Activated T-helper 1 cell treated with anti-CD3 and anti-CD28 coated beads, Interleukin-12 subunit alpha, Interleukin-12 subunit beta, Interleukin-2, Interleukin-4 antibody, amounts not matched to agents 30 ng/mL and 10 ng/mL and 1 ng/mL, durations not matched to agents 14 hours and 24 hours and 36 hours (primary cell): ENCODE measurements at regions not wholly inside any gene's neighbourhood (a gene's known extent, or its start where the extent isn't known, plus 50 kb on each side); places are given as distances from the start of the nearest gene placed in this dataset.

Experiments
- DNase-seq: peaks from one replicate; pipeline ENCODE4 v3.0.0; 2021; ENCODE audit warnings: low spot score
- H3K27ac Mint-ChIP-seq: one replicate; pipeline ENCODE4 v1.8.0; 2021; ENCODE audit warnings: mild to moderate bottlenecking, mixed read lengths
- H3K27me3 Mint-ChIP-seq: one replicate; pipeline ENCODE4 v1.8.0; 2022; ENCODE audit warnings: mild to moderate bottlenecking, moderate library complexity, mixed read lengths; ENCODE audit not compliant: insufficient read depth
- H3K36me3 Mint-ChIP-seq: one replicate; pipeline ENCODE4 v1.8.0; 2021; ENCODE audit warnings: low read depth, mixed read lengths
- H3K4me1 Mint-ChIP-seq: one replicate; pipeline ENCODE4 v1.8.0; 2021; ENCODE audit warnings: low read depth, mixed read lengths
- H3K4me3 Mint-ChIP-seq: one replicate; pipeline ENCODE4 v1.8.0; 2021; ENCODE audit warnings: mild to moderate bottlenecking, moderate library complexity, mixed read lengths
- H3K9me3 Mint-ChIP-seq: one replicate; pipeline ENCODE4 v1.8.0; 2021; ENCODE audit warnings: mixed read lengths
- intact Hi-C: fragments of 100-400 bp; cut with micrococcal nuclease; formaldehyde crosslinking; loops from one replicate; pipeline ENCODE4 v1.15.1; 2024

DNA sequence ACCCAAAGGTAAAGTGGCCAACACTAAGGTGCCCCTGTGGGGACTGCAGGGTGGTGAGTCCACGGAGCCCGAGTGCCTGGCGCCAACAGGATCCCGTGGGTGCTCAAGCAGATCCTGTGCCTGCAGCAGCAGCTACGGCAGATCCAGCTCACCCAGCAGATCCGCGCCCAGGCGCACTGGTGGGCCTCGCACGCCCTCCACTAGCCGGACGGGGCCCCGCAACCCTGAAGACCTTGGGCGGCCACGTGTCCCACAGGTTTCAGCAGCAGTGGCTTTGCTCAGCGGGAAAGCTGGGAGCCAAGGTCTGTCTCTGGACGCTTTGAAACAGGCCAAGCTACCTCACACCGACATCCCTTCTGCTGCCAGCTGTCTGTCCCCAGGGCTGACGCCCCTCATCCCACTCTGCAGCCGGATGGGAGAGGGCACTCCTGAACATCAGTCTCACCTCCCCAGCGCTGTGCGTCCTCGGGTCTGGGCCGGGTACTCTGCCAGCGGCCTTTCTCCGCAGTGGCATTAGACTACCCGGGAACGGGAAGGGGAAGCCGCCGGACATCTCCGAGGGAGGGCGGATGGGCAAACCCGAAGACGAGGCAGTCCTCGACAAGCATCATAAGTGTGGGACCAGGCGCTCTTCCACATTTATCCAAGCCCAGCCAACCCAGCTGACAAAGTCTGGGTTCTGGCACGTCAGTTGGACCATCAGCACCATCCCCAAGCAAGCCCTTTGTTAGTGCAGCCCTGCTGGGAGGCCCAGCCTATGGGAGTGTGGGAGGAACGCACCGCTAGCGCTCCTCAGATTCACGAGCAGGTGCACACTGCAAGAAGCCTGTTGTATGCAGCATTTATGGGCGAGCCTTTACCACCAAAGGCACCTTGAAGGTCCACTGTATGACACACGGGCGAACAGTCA, 212.6 kb upstream of the UBE2E2 start:
- Mint-ChIP-seq H3K36me3 (no peaks in the 10 kb centered on the region), H3K4me1 (no peaks in the 10 kb centered on the region), H3K27ac (no peak overlapping the region), H3K4me3 (no peak overlapping the region), H3K27me3 (no peaks in the 10 kb centered on the region), H3K9me3 (no peaks in the 10 kb centered on the region)
- DNase-seq = no peak
- intact Hi-C loops = no loop called here

DNA sequence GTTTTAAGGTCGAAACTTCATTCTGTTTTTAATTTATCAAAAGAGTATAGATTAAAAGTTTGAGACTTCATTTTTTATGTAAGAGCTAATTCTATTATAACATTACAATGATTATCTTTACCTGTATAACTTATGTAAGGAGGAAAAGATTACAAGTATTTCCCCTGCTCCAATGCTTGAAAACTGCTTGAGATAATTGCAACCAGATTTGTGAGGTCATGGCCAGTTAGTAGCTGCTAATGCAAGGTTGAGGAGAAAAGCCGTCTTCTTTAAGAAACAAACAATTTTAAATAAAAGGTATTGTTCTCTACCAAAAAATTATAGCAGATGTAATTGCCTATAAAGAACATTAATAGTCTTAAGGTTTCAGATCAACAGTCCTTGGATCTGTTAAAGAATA, 208.3 kb upstream of the UBE2E2 start:
- no peaks in the 10 kb centered on the region for H3K36me3 Mint-ChIP-seq
- no peak overlapping the region for H3K27ac Mint-ChIP-seq
- H3K9me3 Mint-ChIP-seq = no peaks in the 10 kb centered on the region
- intact Hi-C loops = no loop called here
- no peaks in the 10 kb centered on the region for H3K4me1 Mint-ChIP-seq
- H3K27me3 Mint-ChIP-seq = no peaks in the 10 kb centered on the region
- no peak overlapping the region for H3K4me3 Mint-ChIP-seq
- DNase-seq = no peak

DNA sequence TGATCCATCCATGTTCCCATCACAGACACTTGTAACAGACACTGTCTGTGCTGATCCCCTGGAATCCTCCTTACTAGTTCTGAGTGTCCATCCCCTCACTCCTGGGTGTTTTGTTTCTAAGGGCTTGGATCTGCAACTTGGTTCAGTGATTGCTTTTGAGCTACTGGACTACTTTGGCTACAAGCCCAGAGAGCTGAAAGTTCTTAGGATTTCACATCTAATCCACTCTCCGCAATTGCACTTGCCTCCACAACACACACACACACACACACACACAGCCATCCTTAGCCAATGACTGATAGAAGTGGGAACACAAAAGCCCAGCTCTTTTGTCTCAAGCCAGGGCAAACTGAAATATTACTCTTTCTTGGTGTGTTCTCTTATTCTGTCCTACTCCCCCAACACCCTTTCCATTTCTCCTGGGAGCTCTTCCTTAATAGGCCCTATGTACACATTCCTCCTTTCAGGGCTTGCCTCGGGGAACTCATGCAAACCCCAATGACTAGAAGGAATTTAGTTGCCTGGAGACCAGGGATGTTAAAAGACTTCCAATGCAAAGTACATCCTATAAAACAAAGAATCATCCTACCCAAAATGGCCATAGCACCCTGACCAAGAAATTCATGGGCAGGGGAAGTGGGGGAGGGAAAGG, 206.1 kb upstream of the UBE2E2 start:
- no peak overlapping the region for H3K27ac Mint-ChIP-seq
- no peaks in the 10 kb centered on the region for H3K36me3 Mint-ChIP-seq
- intact Hi-C loops = no loop called here
- no peaks in the 10 kb centered on the region for H3K4me1 Mint-ChIP-seq
- no peaks in the 10 kb centered on the region for H3K9me3 Mint-ChIP-seq
- no peaks in the 10 kb centered on the region for H3K27me3 Mint-ChIP-seq
- no peak overlapping the region for H3K4me3 Mint-ChIP-seq
- no peak for DNase-seq

DNA sequence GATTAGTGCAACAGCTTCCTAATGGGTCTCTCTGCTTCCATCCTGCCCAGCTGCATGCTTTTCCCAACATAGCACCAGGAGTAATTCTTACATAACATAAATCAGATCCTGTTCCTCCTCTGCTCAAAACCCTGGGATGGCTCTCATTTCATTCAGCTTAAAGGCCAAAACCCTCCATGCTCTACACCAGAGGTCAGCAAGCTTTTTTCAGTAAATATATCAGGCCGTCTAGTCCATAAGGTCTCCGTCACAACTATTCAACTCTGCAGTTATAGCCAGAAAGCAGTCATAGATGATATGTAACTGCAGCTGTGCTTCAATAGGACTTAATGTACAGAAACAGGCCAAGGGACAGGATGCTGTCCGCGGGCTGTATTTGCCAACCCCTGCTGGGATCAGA, 202.8 kb upstream of the UBE2E2 start:
- Mint-ChIP-seq H3K9me3 (no peaks in the 10 kb centered on the region), H3K27me3 (no peaks in the 10 kb centered on the region), H3K4me3 (no peak overlapping the region), H3K4me1 (no peaks in the 10 kb centered on the region), H3K27ac (no peak overlapping the region), H3K36me3 (no peaks in the 10 kb centered on the region)
- intact Hi-C loops = no loop called here
- no peak for DNase-seq

DNA sequence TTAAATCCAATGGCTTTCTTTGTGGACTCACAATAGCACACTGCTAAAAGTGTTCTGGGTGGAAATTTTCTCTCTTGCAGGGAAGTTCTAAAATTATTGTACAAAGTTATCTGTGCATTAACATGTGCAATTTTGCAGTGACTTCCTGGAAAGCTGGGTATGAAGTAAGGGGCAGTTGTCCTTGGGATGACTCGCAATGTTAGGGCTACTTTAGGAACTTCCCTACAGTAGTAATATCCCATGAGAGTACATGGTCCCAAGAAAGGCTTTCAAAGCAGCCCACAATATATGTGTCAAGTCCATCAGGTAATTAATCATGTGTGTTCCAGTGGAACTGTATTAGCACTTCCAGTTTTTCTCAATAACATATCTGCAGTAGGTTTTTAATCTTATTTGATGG, 201.0 kb upstream of the UBE2E2 start:
- Mint-ChIP-seq H3K36me3 (no peaks in the 10 kb centered on the region), H3K9me3 (no peaks in the 10 kb centered on the region), H3K4me3 (no peak overlapping the region), H3K27ac (no peak overlapping the region), H3K4me1 (no peaks in the 10 kb centered on the region), H3K27me3 (no peaks in the 10 kb centered on the region)
- DNase-seq = no peak
- intact Hi-C loops = no loop called here

DNA sequence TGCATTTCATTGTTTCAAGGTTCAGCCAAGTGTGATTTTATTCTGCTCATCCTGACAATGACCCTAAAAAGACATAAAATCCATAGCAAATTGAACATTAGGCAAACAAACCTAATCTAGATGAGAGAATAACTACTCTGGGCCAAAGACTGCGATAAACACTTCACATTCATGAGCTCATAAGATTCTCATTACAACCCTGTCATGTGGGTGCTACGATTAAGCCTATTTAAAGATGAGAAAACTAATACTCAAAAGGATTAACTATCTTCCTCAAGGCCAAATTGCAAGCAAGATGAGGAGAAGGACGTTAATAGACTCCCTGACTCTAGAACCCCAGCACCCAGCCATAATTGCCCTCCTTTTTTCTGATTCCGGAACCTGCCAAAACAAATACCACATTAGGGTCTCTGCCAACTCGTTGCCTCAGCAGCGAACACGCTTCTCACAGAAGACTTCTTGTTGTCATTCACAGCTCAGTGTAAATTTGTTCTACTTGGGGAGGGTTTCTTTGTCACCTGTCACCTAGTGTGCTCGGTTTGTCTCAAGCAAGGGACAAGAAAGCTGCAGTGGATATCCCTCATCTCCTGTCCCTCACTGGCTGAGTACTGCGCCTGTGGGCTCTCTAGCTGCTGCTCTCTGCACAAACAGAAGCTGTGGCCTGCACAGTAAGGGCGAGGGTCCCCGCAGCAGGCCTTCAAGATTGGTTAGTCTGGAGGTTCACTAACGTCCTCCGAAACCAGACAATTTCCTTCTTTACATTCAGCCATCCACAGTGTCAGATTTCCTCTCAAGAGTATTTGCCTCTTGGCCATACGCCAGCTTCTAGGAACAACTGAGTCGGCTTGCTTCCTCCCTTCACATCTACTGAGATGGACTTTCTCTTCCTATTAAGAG, 200.0 kb upstream of the UBE2E2 start:
- Mint-ChIP-seq H3K27ac (no peak overlapping the region), H3K9me3 (no peaks in the 10 kb centered on the region), H3K4me3 (no peak overlapping the region), H3K4me1 (no peaks in the 10 kb centered on the region), H3K36me3 (no peaks in the 10 kb centered on the region), H3K27me3 (no peaks in the 10 kb centered on the region)
- intact Hi-C loops = no loop called here
- no peak for DNase-seq

DNA sequence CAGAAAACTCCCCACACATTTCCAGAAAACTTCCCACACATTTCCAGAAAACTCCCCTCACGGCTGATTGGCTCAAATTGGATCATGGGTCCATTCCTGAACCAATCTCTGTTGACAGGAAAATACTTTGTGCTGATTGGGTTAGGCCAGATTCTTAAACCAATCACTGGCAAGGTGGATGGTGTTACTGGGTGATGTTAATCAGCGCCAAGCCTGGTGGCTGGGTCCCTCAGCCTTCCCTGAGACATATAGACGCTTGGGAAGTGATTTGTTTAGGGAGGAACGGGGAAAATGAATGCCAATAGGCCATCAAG, 199.4 kb upstream of the UBE2E2 start:
- H3K4me3 Mint-ChIP-seq = no peak overlapping the region
- H3K27me3 Mint-ChIP-seq = no peaks in the 10 kb centered on the region
- H3K4me1 Mint-ChIP-seq = no peaks in the 10 kb centered on the region
- no peaks in the 10 kb centered on the region for H3K9me3 Mint-ChIP-seq
- no peaks in the 10 kb centered on the region for H3K36me3 Mint-ChIP-seq
- no peak overlapping the region for H3K27ac Mint-ChIP-seq
- no peak for DNase-seq
- intact Hi-C loops = no loop called here

DNA sequence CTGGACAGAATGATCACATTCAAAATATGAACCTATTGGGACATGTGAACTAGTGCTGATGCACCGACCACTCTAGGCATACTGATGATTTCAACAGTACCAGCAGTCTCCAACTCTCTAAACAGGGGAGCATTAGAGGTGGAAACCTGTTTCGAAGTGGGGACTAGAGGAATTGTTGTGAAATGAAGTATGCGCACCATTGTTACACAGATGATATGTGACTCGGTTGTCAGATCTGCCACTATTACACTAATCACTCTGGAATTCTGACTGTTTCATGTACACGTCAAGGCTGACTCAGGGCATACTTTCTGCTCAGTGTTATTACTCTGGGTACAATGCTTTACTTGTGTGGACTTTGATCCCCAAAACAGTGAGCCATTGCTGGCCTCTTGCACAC, 198.2 kb upstream of the UBE2E2 start:
- Mint-ChIP-seq H3K4me1 (no peaks in the 10 kb centered on the region), H3K27ac (no peak overlapping the region), H3K9me3 (no peaks in the 10 kb centered on the region), H3K36me3 (no peaks in the 10 kb centered on the region), H3K27me3 (no peaks in the 10 kb centered on the region), H3K4me3 (no peak overlapping the region)
- no peak for DNase-seq
- intact Hi-C loops = no loop called here

DNA sequence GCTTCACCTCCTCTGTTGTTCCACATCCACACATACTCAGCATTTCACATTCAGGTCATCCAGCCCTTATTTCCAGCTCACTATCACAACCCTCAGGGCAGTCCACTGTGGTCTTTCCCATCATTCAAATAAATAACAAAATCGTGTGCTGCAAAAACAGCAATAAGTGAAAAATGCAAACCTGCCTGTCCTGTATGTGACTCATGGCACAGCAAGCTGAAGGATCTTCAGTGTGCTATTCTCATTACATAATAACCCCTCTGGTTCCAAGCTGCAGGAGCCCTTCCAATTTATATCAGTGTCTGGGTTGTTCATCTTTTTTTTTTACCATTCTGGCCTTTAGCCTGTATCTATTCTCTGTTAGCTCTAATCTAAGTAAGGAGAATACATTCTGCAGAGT, 185.3 kb upstream of the UBE2E2 start:
- Mint-ChIP-seq H3K27me3 (no peaks in the 10 kb centered on the region), H3K4me3 (no peak overlapping the region), H3K36me3 (no peaks in the 10 kb centered on the region), H3K27ac (no peak overlapping the region), H3K9me3 (no peaks in the 10 kb centered on the region), H3K4me1 (no peaks in the 10 kb centered on the region)
- intact Hi-C loops = no loop called here
- no peak for DNase-seq

DNA sequence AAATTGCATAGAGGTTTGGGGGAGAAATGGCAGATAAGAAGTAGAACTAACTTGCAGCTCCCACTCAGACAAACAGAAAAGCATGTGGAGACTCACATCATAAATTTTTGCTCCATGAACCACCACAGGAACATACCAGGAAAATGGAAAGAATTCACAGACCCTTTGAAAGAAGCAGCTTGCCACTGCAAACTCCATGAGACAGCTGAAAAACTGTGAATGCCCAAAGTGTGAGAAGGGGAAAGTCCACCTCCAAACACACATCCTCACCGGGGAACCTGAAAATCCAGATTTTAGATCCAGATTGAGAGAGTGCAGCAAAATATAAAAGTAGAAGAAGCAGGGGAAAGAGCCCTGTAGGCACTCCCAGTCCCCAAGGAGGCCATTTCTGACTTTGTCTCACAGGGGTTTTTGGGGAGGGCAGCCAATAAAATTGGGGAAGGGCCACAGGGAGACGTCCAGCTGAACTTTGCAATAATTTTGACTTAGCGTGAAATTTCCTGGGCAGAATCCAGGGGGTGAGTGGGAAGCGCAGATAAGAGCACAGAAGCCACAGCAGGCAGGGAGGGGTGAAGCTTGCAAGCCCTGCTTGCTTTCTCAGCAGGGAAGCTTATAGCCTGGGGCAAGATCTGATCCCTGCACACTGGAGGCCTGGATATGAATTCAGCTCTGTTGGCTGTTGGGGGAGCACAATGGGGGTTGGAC, 183.4 kb upstream of the UBE2E2 start:
- intact Hi-C loops = no loop called here
- no peak overlapping the region for H3K4me3 Mint-ChIP-seq
- DNase-seq = no peak
- H3K9me3 Mint-ChIP-seq = peaks cover 3% of the 10 kb centered on the region
- H3K27ac Mint-ChIP-seq = no peak overlapping the region
- H3K27me3 Mint-ChIP-seq = no peaks in the 10 kb centered on the region
- H3K36me3 Mint-ChIP-seq = no peaks in the 10 kb centered on the region
- no peaks in the 10 kb centered on the region for H3K4me1 Mint-ChIP-seq

DNA sequence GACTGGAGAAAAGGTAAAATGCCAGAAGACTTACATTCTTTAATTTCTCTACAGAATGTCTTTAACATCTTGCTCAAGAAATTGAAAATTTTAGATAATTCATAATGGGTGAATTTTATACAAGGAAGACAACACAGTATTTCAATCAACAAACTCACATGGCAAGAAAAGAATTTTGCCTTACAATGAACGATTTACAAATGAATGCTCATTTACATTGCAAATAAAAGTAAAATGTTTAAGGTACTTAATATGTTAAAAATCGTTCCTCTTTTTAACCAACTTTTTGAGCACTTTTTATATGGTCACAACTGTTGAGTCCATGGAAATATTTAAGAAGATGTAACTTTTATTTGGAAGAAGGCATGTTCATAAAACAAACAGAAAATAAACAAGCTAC, 174.8 kb upstream of the UBE2E2 start:
- H3K4me1 Mint-ChIP-seq = no peaks in the 10 kb centered on the region
- no peak overlapping the region for H3K4me3 Mint-ChIP-seq
- intact Hi-C loops = no loop called here
- peaks cover under 1% of the 10 kb centered on the region for H3K9me3 Mint-ChIP-seq
- H3K27me3 Mint-ChIP-seq = no peaks in the 10 kb centered on the region
- no peak overlapping the region for H3K27ac Mint-ChIP-seq
- no peak for DNase-seq
- no peaks in the 10 kb centered on the region for H3K36me3 Mint-ChIP-seq

DNA sequence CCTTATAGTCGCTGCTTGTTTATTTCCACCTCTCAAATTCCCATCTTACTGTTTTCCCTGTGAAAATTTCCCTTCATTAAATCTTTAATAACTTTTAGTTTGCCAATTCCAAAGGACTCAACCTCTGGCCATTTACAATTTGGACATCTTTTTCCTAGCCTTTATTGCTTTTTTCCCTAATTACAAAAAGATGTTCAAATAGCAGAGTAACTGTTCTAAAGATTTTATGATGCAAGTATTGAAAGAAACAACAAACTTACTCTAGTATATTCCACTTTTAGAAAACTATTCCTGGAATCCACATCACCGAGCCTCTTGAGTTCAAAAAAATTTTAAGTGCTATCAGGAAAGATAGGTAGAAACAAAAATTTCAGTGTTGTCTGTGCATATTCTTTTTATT, 174.1 kb upstream of the UBE2E2 start:
- Mint-ChIP-seq H3K4me3 (no peak overlapping the region), H3K27me3 (no peaks in the 10 kb centered on the region), H3K27ac (no peak overlapping the region)

More for the DNA sequence above, 174.1 kb upstream of the UBE2E2 start:
- H3K36me3 Mint-ChIP-seq = no peaks in the 10 kb centered on the region
- no peaks in the 10 kb centered on the region for H3K4me1 Mint-ChIP-seq
- DNase-seq = no peak
- H3K9me3 Mint-ChIP-seq = no peaks in the 10 kb centered on the region
- intact Hi-C loops = no loop called here
